Left cardiac atrium (tissue), 4 donors: ENCODE measurements at regions not wholly inside any gene's neighbourhood (a gene's known extent, or its start where the extent isn't known, plus 50 kb on each side); places are given as distances from the start of the nearest gene placed in this dataset.
A peak's percentile ranks its signal among the peaks of the same experiment; 100 is the strongest.

ENCODE experiments used
- ATAC-seq, 2 donors: fragments of 200-7000 bp; cut with Tn5 transposase; one replicate each; pipeline ENCODE4 v1.9.1; 2020; ENCODE audit warnings: mild to moderate bottlenecking in 2 of 2, moderate library complexity in 2 of 2
- DNase-seq: peaks from one replicate; pipeline ENCODE4 v3.0.0-alpha.2; 2020
- intact Hi-C, 2 donors: fragments of 100-400 bp; cut with DNase I; formaldehyde crosslinking; loops; one replicate each; pipeline versions ENCODE4 v1.14.1 to v1.15.1; 2022 to 2023
- donor health status: DM: no; HTN: yes; CAD: no.
- donor health status: DM: no; HTN: yes; CAD: no; lungs with severe emphysema.
- donor health status: DM: yes; HTN: yes; CAD: no.
- donor health status: Dilated cardiomyopathy.

DNA sequence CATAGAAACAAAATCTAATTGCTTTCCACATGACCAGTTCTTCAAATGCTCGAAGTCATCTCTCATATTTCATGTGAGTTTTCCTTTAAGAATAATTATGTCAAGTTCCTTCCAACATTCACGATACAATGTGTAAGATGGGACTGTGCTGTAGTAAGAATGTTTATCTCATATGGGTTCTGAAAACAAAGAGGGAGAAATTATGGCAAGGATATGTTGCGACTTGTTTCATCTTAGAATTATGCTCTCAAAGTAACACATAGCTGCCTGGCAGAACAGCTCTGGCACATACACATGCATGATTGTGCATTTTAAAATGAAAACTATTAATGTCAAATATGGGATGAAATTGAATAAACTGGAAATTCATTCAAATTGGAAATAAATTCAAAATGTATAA, 314.8 kb upstream of the ACVR2A start:
- ATAC-seq, result no peak
- intact Hi-C loops, result no loop called here
- no peak for DNase-seq

DNA sequence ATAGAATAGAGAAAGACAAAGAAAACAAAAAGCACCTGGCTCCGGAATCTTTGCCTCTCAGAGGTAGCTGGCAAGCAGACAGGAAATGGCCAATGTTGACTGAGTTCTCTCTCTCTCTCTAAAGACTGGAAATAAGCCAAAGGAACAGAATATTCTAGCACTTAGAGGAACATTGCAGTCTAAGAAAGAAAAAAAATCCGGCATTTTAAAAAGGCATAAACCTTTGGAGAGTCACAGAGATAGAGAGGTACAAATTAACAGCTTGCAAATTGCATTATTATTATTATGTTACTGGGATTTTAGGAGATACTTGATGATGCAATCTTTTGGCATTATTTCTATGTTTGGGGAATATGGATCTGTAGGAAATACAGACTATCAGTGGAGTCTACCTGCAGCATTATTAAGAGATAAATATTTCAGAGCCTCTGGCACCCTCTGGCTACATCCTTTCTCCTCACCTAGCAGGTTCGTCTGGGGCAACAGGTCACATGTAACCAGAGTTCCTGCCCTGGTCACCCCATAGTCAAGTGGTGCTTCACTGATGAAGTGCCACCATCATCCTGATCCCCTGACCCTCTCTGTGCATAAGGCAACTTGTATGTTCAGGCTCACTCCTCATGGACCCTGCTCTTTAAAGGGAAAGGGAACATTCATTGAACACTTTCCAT, 318.9 kb upstream of the ACVR2A start:
- no peak for DNase-seq
- intact Hi-C loops, result no loop called here
- ATAC-seq, result no peak

DNA sequence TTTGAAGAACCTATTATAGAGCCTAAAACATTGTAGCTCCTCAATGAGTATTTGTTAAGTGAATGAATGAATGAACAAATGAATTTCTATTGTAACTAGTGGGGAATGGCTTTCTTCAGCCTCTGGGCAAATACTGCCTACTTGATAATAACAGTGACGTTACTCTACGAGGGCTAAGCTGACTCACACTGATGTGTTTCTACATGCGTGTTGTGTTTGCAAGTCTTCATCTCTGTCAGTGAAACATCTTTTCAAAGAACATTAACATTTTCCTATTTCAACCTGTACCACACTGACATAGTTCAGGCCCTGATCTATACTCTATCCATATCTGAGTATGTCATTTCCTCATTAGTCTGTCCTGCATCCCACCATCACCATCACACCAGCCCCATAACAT, 319.9 kb upstream of the ACVR2A start:
- ATAC-seq (no peak), DNase-seq (no peak)
- intact Hi-C loops, result no loop called here

DNA sequence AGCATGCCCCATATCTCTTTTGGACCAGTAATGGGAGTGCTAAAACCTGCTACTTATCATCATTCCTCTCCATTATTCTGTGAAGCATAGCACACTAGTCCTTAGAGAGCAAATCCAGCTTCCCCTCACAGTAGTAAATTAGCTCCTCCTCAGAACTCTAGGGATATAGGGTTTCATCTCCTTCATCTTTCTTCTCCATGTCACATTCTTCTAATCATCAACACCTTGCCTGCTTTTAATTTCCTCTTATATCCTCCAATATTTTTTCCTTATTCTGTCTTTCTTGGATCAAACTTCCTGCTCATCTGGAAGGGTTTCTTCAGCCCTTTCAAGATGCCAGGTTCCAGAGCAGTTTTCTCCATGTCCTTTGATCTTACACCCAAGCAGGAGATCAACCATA, 321.4 kb upstream of the ACVR2A start:
- intact Hi-C loops, result no loop called here
- ATAC-seq, result no peak

DNA sequence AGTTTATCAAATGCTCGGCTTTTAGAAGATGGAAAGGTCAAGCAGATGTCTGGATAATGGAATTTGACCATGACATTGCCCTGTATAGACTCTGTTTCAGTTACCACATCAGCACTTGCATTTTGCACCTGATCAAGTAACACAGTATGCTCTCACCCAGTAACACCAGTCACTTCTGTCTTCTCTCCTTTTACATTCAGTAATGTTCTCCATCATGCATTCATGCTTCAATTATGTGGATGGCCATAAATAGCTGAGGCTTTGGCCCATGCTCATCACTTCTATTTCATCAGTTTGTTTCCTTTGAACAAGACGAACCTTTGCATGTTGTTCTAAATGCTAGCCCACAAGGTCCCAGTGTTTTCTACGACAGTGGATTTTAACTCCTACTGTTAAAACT, 322.9 kb upstream of the ACVR2A start:
- DNase-seq, result no peak
- intact Hi-C loops, result no loop called here
- ATAC-seq, result no peak

More for the DNA sequence above, 321.4 kb upstream of the ACVR2A start:
- no peak for DNase-seq

DNA sequence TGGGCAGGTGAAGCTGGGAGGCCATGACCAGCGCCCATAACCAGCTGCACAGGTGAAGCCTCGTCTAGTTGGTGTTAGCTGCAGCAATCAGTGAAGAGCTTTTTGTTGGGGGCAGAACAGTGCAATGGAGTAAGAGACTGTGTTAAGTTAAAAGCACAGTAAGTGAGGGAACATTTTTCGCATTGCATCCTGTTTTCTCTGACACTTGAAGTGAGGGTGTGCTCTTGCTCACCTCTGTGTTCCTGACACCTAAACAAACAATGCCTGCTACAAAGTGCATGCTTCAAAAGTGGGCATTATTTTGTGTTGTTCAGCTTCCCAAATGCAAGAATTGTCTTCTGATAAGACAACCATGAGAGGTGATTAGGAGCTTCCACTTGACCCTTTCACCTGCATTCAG, 324.0 kb upstream of the ACVR2A start:
- intact Hi-C loops, result no loop called here
- DNase-seq (no peak), ATAC-seq (no peak)

DNA sequence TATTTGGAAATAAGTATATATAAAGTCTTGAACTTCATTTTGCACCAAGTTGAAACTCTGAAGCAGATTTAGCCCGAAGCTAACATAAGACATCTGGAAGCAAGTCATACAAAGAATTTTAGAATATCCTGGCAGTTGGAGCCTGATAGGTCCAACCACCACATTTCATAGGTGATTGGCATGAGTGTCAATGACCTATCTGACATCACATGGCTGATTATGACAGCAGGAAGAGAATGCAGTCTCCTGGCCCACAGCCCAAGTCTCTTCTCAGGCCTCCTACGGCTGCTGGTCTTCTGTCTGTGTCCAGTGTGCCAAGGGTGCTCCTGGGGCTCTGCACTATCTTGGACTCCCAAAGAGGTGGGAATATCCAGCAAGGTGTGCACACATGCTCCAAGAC, 325.7 kb upstream of the ACVR2A start:
- ATAC-seq, result no peak
- intact Hi-C loops, result no loop called here

DNA sequence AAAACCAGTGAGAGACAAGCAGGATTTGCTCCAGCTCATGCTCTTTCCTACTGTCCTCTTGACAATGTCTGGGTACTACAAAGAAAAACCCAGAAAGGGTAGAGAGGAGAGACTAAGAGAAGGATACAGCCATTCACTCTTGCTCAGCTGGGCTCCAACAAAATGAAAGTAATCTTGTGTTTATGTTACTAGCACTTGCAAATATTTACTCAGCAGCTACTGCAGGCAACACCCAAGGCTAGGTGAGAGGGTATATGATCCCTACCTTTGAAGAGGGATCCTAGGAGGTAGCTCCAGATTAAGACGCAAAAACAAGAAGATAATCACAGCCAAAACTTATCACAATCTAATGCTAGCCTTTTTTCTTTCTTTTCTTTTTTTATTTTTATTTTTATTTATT, 329.6 kb upstream of the ACVR2A start:
- intact Hi-C loops, result no loop called here
- ATAC-seq (no peak), DNase-seq (no peak)

More for the DNA sequence above, 325.7 kb upstream of the ACVR2A start:
- no peak for DNase-seq

DNA sequence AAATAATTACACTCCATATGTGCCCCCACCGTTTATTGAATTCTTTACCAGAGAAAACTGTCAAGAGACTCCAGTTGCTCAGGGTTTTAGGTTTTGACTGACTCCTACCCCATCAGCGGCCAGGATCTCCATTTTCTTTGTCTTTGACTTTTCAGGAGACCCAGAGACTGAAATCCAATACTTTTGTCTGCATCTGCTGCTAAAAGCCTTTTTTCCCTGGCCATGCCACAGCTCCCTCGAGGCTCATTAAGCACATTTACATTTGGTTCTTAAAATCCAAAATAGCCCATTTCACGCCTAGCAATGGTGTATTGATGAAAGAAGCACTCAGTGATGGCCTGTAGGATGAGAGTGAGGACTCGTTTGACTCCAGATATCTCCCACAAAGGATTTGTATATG, 332.6 kb upstream of the ACVR2A start:
- intact Hi-C loops, result no loop called here
- no peak for ATAC-seq

DNA sequence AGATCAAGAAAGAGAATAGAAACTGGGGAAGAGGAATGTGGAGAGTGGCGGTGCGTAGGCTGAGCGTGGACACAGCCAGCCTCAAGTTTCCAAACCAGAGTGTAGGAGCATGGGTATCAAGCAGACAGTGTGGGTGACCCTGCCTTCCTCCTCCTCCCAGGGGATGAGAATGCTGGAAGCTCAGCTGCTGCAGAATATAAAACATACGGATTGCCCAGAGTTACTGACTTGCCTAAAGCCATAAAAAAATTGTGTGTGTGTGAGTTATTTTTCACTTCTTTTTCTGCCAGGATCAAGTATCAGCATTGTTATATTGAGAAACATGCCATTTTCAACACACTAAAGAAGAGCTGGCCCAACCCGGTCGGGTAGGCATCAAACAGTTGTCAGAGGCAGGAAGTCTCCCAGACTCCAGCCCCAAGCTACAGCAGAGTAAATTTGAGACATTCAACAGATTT, 333.3 kb upstream of the ACVR2A start:
- intact Hi-C loops, result no loop called here
- ATAC-seq (peak; percentile 93 to 98), DNase-seq (peak; percentile 44)

More for the DNA sequence above, 332.6 kb upstream of the ACVR2A start:
- DNase-seq, result no peak

DNA sequence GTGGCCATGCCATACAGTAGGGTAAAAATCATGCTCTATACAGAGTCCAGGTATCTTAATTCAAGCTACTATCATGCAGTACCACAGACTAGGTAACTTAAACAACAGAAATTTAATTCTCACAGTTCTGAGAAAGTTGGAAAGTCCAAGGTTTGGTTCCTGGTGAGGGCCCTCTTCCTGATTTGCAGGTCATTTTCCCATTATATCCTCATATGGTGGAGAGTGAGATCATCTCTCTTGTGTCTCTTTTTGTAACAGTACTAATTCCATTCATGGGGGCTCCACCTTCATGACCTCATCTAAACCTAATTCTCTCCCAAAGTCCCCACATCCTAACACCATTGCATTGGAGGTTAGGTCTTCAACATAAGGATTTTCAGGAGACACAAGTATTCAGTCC, 335.0 kb upstream of the ACVR2A start:
- intact Hi-C loops, result no loop called here
- no peak for DNase-seq
- ATAC-seq, result no peak

DNA sequence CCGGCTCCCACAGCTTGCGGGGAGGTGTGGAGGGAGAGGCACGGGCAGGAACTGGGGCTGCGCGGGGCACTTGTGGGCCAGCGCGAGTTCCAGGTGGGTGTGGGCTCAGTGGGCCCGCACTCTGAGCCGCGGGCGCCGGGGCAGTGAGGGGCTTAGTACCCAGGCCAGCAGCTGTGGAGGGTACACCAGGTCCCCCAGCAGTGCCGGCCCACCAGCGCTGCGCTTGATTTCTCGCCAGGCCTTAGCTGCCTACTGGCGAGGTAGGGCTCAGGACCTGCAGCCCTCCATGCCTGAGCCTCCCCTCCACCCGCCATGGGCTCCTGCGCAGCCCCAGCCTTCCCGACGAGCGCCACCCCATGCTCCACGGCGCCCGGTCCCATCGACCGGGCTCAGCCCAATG, 337.9 kb upstream of the ACVR2A start:
- intact Hi-C loops, result no loop called here
- no peak for DNase-seq
- no peak for ATAC-seq

DNA sequence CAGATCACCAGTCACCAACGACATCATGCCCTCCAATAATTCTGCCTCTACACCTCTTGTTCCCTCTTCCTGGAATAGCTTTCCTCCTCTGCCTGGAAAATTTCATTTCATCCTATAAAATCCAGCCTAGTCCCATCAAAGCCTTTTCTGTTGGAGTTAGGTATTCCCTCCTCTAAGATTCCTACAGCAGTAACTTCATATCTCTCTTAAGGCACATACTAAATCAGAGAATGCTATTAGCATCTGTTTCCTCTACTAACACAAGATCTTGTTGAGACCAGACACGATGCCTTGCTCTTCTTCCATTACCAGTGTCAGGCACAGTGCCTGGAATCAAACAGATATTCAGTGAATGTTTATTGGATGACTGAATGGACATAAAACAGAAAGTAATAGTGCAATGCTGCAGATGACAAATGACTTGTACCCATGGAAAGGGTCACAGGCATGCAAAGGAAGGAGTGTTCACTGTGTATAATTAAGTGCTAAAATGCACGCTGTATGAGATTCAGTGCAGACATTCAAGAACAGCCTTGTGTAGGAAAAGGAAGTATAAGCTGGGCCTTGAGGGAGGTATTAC, 342.0 kb upstream of the ACVR2A start:
- ATAC-seq (no peak), DNase-seq (no peak)
- intact Hi-C loops, result no loop called here

DNA sequence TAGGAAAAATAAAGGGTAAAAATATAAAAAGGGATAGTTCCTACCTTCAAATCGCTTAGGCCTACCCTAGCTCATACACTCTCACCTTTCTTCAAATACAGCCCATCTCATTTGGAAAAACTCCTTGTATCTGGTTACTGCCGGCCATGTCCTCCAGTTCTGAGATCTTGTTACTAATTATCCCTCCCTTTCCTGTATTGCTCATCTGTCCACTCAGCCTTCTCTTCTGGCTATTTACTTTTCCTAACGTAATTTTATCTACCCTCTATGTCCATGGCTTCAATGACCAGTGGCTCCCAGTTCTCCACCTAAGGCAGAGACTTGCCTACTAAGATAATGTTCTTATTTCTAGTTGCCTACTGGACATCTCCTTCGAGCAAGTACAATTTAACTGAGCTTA, 342.9 kb upstream of the ACVR2A start:
- intact Hi-C loops, result no loop called here
- ATAC-seq (no peak), DNase-seq (no peak)

DNA sequence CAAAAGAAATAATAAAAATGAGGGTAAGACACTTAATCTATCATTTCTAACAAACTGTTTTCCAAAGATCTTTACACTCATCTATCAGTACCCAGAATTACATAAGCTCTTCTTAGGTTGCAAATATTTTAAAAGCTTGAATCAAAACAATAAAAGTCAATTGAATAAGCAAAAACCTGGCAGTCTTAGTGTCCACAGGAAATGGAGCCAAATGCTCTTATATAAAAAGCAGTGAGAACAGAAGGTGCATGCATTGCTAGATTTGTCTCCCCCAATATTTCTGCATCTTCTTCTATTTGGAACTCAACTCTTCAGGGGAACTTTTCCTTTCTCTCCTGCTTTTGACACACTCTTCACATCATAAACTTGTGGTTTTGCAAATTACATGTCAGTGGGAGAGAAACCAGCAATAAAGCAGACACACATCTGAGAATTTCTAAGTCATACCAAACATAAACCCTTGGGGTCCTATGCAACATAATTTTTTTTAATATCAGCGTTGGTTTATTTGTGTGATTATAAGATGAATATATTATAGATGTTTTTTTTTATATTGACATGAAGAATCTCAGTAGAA, 343.9 kb upstream of the ACVR2A start:
- ATAC-seq, result no peak
- intact Hi-C loops, result no loop called here
- no peak for DNase-seq

DNA sequence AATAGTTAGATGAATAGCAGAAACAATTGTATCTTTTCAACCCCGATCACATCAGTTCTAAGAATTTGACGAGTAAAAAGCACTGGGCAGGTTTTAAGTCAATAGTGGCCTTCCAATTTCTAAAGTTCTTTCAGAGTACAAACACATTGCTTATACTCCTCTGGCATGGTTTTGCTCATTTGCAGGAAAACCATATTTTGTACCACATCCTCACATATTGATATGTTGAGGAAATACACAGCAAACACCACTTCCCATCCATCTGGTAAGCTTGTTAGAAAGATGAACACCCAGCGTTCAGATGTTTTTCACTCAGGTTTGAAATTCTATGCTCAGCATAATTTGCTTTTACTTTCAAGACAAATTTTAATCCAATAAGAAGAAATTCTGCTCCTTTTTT, 344.6 kb upstream of the ACVR2A start:
- ATAC-seq (no peak), DNase-seq (no peak)
- intact Hi-C loops, result no loop called here

DNA sequence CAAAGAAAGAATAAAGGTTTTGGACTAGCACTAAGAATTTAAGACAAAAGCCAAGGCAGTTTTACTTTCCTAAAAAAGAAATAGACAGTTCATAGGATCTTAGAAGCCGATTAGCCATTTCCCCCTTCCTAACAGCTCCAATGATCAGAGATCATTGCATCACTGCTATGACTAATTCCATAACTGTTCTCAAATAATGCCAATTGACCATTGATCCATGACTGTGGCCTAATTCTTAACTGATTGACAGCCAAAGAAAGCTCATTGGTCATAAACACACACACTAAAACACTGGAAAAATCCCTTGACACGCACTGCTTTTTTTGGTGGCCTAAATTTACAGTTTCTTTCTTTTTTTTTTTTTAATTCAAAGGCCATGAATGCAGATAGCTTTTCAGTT, 345.0 kb upstream of the ACVR2A start:
- DNase-seq (no peak), ATAC-seq (no peak)
- intact Hi-C loops, result no loop called here

DNA sequence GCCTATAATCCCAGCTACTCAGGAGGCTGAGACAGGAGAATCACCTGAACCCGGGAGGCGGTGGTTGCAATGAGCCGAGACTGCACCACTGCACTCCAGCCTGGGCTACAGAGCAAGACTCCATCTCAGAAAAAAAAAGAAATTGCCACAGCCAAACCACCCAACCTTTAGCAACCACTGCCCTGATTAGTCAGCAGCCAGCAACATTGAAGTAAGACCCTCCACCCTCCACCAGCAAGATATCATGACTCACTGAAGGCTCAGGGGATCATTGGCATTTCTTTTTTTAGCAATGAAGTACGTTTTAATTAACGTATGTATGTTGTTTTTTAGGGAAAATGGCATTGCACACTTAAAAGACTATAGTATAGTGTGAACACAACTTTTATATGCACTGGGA, 349.1 kb upstream of the ACVR2A start:
- no peak for DNase-seq
- ATAC-seq, result no peak
- intact Hi-C loops, result no loop called here

DNA sequence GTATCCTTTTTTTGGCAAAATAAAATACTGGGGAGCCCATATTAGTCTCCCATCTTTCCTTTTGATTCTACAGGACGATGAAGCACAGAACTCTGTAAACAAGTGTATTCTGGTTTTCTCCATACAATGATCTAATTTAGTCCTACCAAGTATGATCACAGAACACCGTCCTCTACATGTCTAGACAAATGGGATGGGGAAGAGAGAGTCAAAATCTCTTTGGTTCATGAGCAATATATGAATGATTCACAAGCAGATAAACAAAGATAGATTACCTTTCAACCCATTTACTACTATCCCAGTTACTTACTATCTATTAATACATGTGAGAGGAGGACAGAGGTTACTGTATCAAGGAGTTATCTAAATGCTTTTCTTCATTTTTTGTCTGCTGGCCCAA, 352.4 kb upstream of the ACVR2A start:
- DNase-seq (no peak), ATAC-seq (no peak)
- intact Hi-C loops, result no loop called here

DNA sequence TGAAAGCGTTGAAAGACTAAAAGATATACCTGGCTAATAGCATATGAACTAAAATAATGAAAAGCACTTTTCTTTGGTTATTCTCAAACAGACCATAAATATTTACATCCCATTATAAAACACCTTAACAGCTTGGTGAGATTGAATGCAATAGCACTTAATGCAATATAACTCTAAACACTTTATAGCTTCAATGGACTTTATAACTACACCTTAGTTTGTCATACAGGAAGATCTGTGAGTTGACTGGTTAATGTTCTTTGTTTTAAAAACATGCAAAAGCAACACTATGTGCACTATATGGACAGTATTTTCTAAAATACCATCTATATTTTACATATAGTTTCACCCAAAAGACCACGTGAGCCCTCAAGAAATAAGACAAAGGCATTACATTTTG, 353.3 kb upstream of the ACVR2A start:
- no peak for DNase-seq
- ATAC-seq, result no peak
- intact Hi-C loops, result no loop called here
